ENCODE measurements at regions not wholly inside any gene's neighbourhood (a gene's known extent, or its start where the extent isn't known, plus 50 kb on each side); places are given as distances from the start of the nearest gene placed in this dataset.
"Not testable (repeated sequence)": the region's sequence is repeated elsewhere in the genome, so short reads cannot be mapped to it uniquely, and the experiment has no call there.

- in situ Hi-C loops (cut with MboI; ENCODE audit: low pct_unique_long_range_greater_than_20kb in 2 of 9, low sequenced_read_pairs in 9 of 9, unreplicated experiment in 9 of 9), result no loop called here
- H3K4me3 ChIP-seq, result no peak overlapping the region
- 67 to 100% (median 100%) methylated on average over 1 to 2 of the region's 2 CpGs; no CpG with 5 or more reads in 2 of the 10 experiments for WGBS, 10 experiments
- no peak for ATAC-seq (replicated peaks in 6 of 8)
- H3K27ac ChIP-seq, result no peak overlapping the region
- no peaks in the 10 kb centered on the region for H3K4me1 ChIP-seq (replicated peaks in 1 of 2)
Observed at GRCh38 chr7:17396692-17397091, 98.2 kb downstream of the AHR start.

DNA sequence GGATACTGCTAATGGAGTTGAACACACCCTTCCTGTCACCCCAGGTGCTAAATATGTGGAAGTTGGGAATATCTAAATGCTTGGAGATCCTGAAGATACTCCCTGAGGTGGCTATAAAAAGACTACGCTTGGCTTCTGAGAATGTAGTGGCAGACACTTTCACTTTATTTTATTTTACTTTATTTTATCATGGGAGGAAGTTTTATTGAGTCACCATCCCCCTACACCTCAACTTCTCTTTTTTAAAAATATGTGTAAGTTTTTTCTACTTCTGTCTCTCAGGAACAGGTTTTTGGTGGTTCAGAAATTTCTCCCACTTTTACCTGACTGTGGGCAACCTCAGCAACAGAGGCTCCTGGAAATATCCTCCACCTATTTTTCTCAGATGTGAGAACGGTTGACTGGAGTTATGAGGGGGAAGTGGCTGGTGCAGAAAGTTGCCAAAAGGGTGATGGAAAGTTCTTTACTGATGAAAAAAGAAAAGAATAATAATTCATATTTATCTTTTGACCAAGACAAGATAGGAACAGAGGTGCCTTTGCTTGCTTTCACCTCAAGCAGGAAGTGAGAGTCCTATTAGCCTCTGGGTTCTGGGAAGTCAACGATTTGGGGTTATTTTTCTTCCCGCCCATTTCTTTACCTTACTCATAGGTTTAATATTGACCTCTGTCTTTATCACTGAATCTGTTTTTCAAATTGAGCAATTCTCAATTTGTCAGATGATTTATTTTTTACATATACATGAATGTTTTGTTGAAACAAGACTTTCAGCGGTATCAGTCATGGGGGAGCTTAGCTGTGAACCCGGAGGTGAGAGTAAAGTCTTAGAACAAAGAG lies 103.6 kb downstream of the AHR start:
- H3K4me1 ChIP-seq (replicated peaks in 1 of 2), result no peaks in the 10 kb centered on the region
- ATAC-seq (replicated peaks in 6 of 8), result no peak
- H3K27ac ChIP-seq, result no peak overlapping the region
- no peak overlapping the region for H3K4me3 ChIP-seq
- WGBS, 10 experiments, result 83 to 98% (median 96%) methylated on average over 2 to 6 of the region's 6 CpGs
- in situ Hi-C loops (cut with MboI; ENCODE audit: low pct_unique_long_range_greater_than_20kb in 2 of 9, low sequenced_read_pairs in 9 of 9, unreplicated experiment in 9 of 9), result no loop called here

- no peaks in the 10 kb centered on the region for H3K4me1 ChIP-seq (replicated peaks in 1 of 2)
- no peak overlapping the region for H3K27ac ChIP-seq
- whole genome bisulfite sequencing, 10 experiments, result 79 to 98% (median 91%) methylated on average over 2 to 9 of the region's 9 CpGs
- no peak for ATAC-seq (replicated peaks in 6 of 8)
- H3K4me3 ChIP-seq, result no peak overlapping the region
- in situ Hi-C loops (cut with MboI; ENCODE audit: low pct_unique_long_range_greater_than_20kb in 2 of 9, low sequenced_read_pairs in 9 of 9, unreplicated experiment in 9 of 9), result no loop called here
Observed at GRCh38 chr7:17402628-17403278, 104.3 kb downstream of the AHR start.

GRCh38 chr7:17404006-17404405 lies 105.6 kb downstream of the AHR start:
- WGBS, 10 experiments, result 40 to 100% (median 75%) methylated on average over 1 to 3 of the region's 3 CpGs; no CpG with 5 or more reads in 1 of the 10 experiments
- in situ Hi-C loops (cut with MboI; ENCODE audit: low pct_unique_long_range_greater_than_20kb in 2 of 9, low sequenced_read_pairs in 9 of 9, unreplicated experiment in 9 of 9), result no loop called here
- ATAC-seq (replicated peaks in 6 of 8), result no peak
- H3K4me3 ChIP-seq, result no peak overlapping the region
- no peak overlapping the region for H3K27ac ChIP-seq
- no peaks in the 10 kb centered on the region for H3K4me1 ChIP-seq (replicated peaks in 1 of 2)

- in situ Hi-C loops (cut with MboI; ENCODE audit: low pct_unique_long_range_greater_than_20kb in 2 of 9, low sequenced_read_pairs in 9 of 9, unreplicated experiment in 9 of 9), result no loop called here
- H3K4me1 ChIP-seq (replicated peaks in 1 of 2), result no peaks in the 10 kb centered on the region
- H3K27ac ChIP-seq, result no peak overlapping the region
- peak in 3 of 8 experiments; percentile 23 to 70 (median 43) for ATAC-seq (replicated peaks in 6 of 8)
- no peak overlapping the region for H3K4me3 ChIP-seq
- WGBS, 10 experiments, result 6 to 83% (median 71%) methylated on average over 4 to 8 of the region's 8 CpGs; no CpG with 5 or more reads in 1 of the 10 experiments
Observed at GRCh38 chr7:17405786-17406185, 107.3 kb downstream of the AHR start.

- 3 to 100% (median 88%) methylated on average over 1 to 3 of the region's 3 CpGs for WGBS, 10 experiments
- Histone ChIP-seq H3K4me1 (replicated peaks in 1 of 2) (no peaks in the 10 kb centered on the region), H3K27ac (no peak overlapping the region), H3K4me3 (no peak overlapping the region)
- in situ Hi-C loops (cut with MboI; ENCODE audit: low pct_unique_long_range_greater_than_20kb in 2 of 9, low sequenced_read_pairs in 9 of 9, unreplicated experiment in 9 of 9), result no loop called here
- no peak for ATAC-seq (replicated peaks in 6 of 8)
Observed at GRCh38 chr7:17406738-17407137, 108.3 kb downstream of the AHR start.

- Histone ChIP-seq H3K27ac (no peak overlapping the region), H3K4me1 (replicated peaks in 1 of 2) (no peaks in the 10 kb centered on the region), H3K4me3 (no peak overlapping the region)
- no peak for ATAC-seq (replicated peaks in 6 of 8)
- in situ Hi-C loops (cut with MboI; ENCODE audit: low pct_unique_long_range_greater_than_20kb in 2 of 9, low sequenced_read_pairs in 9 of 9, unreplicated experiment in 9 of 9), result no loop called here
Observed at GRCh38 chr7:17407229-17407628, 108.8 kb downstream of the AHR start.

DNA sequence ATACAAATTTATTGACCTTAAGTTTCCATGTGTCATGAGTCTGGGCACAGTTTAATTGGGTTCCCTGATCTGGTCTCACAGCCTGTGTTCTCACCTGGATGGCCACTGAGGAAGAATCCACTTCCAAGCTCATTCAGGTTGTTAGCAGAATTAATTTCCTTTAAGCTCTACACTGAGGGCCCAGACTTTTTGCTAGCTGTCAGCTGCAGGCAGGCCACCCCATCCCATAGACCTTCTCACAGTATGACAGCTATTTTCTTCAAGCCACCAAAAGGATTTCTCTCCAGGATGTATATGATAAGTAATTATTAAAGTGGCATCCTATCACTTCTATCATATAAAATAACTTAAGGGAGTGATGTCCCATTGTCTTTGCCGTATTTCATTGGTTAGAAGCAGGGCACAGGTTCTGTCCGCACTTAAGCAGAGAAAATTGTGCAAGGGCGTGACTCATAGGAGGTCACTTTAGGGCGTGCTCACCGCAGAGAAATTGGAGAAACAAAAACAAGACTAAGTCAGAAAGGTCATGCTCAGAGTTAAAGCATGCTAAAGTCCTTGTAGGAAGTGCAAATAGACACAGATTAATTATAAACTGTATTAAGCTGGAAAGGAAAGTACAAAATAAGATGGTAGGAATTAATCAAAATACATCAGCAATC lies 109.9 kb downstream of the AHR start:
- no peak overlapping the region for H3K4me3 ChIP-seq
- peak in 2 of 8 experiments; percentile 99 to 100 for ATAC-seq (replicated peaks in 6 of 8)
- H3K4me1 ChIP-seq (replicated peaks in 1 of 2), result no peaks in the 10 kb centered on the region
- no peak overlapping the region for H3K27ac ChIP-seq
- 7 to 93% (median 88%) methylated on average over 3 to 5 of the region's 5 CpGs; no CpG with 5 or more reads in 1 of the 10 experiments for WGBS, 10 experiments
- in situ Hi-C loops (cut with MboI; ENCODE audit: low pct_unique_long_range_greater_than_20kb in 2 of 9, low sequenced_read_pairs in 9 of 9, unreplicated experiment in 9 of 9), result no loop called here

GRCh38 chr7:17408904-17409290 lies 110.4 kb downstream of the AHR start:
- Histone ChIP-seq H3K27ac (no peak overlapping the region), H3K4me3 (no peak overlapping the region), H3K4me1 (replicated peaks in 1 of 2) (no peaks in the 10 kb centered on the region)
- 3 to 88% (median 71%) methylated on average over 1 to 4 of the region's 4 CpGs for WGBS, 10 experiments
- in situ Hi-C loops (cut with MboI; ENCODE audit: low pct_unique_long_range_greater_than_20kb in 2 of 9, low sequenced_read_pairs in 9 of 9, unreplicated experiment in 9 of 9), result no loop called here
- peak in 1 of 8 experiments; percentile 11 for ATAC-seq (replicated peaks in 6 of 8)

DNA sequence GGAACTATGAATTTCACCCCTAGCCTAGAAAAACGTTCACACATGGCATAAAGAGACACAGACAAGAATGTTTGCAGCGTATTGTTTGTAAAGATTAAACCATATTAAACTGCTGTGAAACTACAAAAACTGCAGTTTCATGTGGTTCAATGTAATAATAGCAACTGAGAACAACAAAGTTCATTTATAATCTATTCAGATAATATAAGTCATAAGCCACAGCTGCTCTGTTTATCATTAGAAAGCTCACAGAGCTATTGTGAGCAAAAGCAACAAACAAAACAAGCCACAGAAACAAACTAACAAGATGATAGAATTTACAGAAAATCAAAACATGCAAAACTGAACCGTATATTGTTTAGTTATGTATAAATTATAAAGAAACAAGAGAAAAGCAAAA lies 113.5 kb downstream of the AHR start:
- WGBS, 10 experiments, result 33 to 100% (median 77%) methylated on average over 1 to 3 of the region's 3 CpGs
- H3K27ac ChIP-seq, result no peak overlapping the region
- in situ Hi-C loops (cut with MboI; ENCODE audit: low pct_unique_long_range_greater_than_20kb in 2 of 9, low sequenced_read_pairs in 9 of 9, unreplicated experiment in 9 of 9), result no loop called here
- ATAC-seq (replicated peaks in 6 of 8), result no peak
- no peaks in the 10 kb centered on the region for H3K4me1 ChIP-seq (replicated peaks in 1 of 2)
- H3K4me3 ChIP-seq, result no peak overlapping the region

DNA sequence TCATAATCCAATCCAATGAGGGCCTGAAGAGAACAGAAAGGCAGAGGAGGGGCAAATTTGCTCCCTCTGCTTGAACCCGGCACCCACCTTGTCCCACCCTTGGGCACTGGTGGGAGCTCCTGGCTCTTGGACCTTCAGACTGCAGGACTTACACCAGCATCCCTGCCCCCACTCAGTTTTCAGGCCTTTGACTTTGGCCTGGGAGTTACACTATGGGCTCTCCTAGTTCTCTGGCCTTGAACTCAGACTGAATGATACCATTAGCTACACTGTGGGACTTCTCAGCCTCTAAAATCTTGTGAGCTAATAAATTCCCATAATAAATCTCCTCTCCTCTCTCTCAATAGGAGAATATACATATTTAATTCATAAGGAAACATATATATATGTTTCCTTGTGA lies 114.4 kb downstream of the AHR start:
- 80 to 100% (median 86%) methylated on average over 1 of the region's 1 CpG; no CpG with 5 or more reads in 5 of the 10 experiments for WGBS, 10 experiments
- in situ Hi-C loops (cut with MboI; ENCODE audit: low pct_unique_long_range_greater_than_20kb in 2 of 9, low sequenced_read_pairs in 9 of 9, unreplicated experiment in 9 of 9), result no loop called here
- no peak overlapping the region for H3K27ac ChIP-seq
- H3K4me1 ChIP-seq (replicated peaks in 1 of 2), result no peaks in the 10 kb centered on the region
- H3K4me3 ChIP-seq, result no peak overlapping the region
- ATAC-seq (replicated peaks in 6 of 8), result no peak

DNA sequence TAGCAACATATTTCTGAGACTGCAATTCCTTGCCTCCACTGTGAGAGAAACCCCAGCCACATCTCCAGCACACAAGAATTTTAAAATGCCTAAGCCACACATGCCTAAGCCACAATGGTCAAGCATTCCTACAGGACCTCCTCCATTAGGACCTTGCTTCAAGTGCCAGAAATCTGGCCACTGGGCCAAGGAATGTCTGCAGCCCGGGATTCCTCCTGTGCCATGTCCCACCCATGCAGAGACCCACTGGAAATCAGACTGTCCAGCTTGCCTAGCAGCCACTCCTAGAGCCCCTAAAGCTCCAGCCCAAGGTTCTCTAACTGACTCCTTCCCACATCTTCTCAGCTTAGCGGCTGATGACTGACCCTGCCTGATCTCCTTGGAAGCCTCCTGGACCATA lies 117.5 kb downstream of the AHR start:
- no peak overlapping the region for H3K27ac ChIP-seq
- no peaks in the 10 kb centered on the region for H3K4me1 ChIP-seq (replicated peaks in 1 of 2)
- WGBS, 10 experiments, result 40 to 100% (median 100%) methylated on average over 1 of the region's 2 CpGs; no CpG with 5 or more reads in 4 of the 10 experiments
- no peak overlapping the region for H3K4me3 ChIP-seq
- in situ Hi-C loops (cut with MboI; ENCODE audit: low pct_unique_long_range_greater_than_20kb in 2 of 9, low sequenced_read_pairs in 9 of 9, unreplicated experiment in 9 of 9), result no loop called here
- ATAC-seq (replicated peaks in 6 of 8), result no peak

DNA sequence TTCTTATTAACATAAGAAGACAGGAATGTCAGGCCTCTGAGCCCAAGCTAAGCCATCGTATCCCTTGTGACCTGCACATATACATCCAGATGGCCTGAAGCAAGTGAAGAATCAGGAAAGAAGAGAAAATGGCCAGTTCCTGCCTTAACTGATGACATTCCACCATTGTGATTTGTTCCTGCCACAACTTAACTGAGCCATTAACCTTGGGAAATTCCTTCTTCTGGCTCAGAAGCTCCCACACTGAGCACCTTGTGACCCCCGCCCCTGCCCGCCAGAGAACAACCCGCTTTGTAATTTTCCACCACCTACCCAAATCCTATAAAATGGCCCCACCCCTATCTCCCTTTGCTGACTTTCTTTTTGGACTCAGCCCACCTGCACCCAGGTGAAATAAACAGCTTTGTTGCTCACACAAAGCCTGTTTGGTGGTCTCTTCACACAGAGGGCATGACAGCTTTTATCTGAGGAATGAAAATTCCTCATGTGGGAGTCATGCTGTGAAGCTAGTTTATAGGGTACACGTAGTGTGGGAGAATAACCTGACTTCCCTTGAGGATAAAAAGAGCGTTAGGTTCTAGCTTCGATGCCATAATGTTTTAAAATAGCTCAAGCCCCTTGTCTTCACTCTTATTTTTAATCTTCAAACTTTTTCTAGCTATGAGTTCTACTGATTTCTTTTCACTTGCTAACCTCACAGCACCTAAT lies 122.0 kb downstream of the AHR start:
- 63 to 100% (median 93%) methylated on average over 1 to 7 of the region's 7 CpGs; no CpG with 5 or more reads in 2 of the 10 experiments for WGBS, 10 experiments

More for the DNA sequence above, 122.0 kb downstream of the AHR start:
- ATAC-seq (replicated peaks in 6 of 8); H3K4me1 ChIP-seq (replicated peaks in 1 of 2); in situ Hi-C loops (cut with MboI; ENCODE audit: low pct_unique_long_range_greater_than_20kb in 2 of 9, low sequenced_read_pairs in 9 of 9, unreplicated experiment in 9 of 9); H3K27ac ChIP-seq; H3K4me3 ChIP-seq: not testable (repeated sequence)
